ENCODE measurements at regions not wholly inside any gene's neighbourhood (a gene's known extent, or its start where the extent isn't known, plus 50 kb on each side); places are given as distances from the start of the nearest gene placed in this dataset.

GRCh38 chr20:24150406-24150805 lies 161.8 kb upstream of the GGTLC1 start:
- intact Hi-C loops (cut with micrococcal nuclease) = no loop called here
- TF ChIP-seq HSF4 (CRISPR knock-in tag; IDR thresholded peaks at IDR 0.05; ENCODE audit: borderline replicate concordance) = no peak
- no peak for TF ChIP-seq KLF13 (tag; IDR thresholded peaks at IDR 0.05; ENCODE audit: borderline replicate concordance, low read depth)
- TF ChIP-seq DNMT1 (IDR thresholded peaks at IDR 0.05) = no peak
- no peak for TF ChIP-seq ZNF239 (CRISPR knock-in tag; IDR thresholded peaks at IDR 0.05)
- no peak for TF ChIP-seq HNRNPH1 (optimal IDR thresholded peaks at IDR 0.05; ENCODE audit: low read depth, low read length)
- no peak for TF ChIP-seq NR1H2 (CRISPR knock-in tag; IDR thresholded peaks at IDR 0.05)
- no peak for TF ChIP-seq HNRNPL (IDR thresholded peaks at IDR 0.05; ENCODE audit: low read depth, low read length)
- TF ChIP-seq ZNF24 (IDR thresholded peaks at IDR 0.05) = no peak
- TF ChIP-seq FIP1L1 (IDR thresholded peaks at IDR 0.05; ENCODE audit: low read depth, low read length, poor library complexity, severe bottlenecking) = no peak
- H3K27me3 ChIP-seq (ENCODE audit: control insufficient read depth in 2 of 2, insufficient read depth in 2 of 2, low read length in 2 of 2) = no peaks in the 10 kb centered on the region
- no peak overlapping the region for H3K9ac ChIP-seq (ENCODE audit: insufficient read depth in 1 of 2, low read depth in 2 of 2, low read length in 2 of 2)
- no peak overlapping the region for H3K27ac ChIP-seq (ENCODE audit: extremely low read depth, low read depth, low read length)
- H3K79me2 ChIP-seq (ENCODE audit: control insufficient read depth, insufficient read depth, low read length) = no peaks in the 10 kb centered on the region
- no peaks in the 10 kb centered on the region for H3K9me3 ChIP-seq (replicated peaks; ENCODE audit: control insufficient read depth, insufficient read depth, low read depth, low read length)
- no peak overlapping the region for H3K4me3 ChIP-seq
- POLR2A ChIA-PET = interaction anchor here (0.6 kb wide), 1 partner anchor 1075 kb away, joined by 3 read pairs; no protein-coding TSS in a partner anchor
- no peaks in the 10 kb centered on the region for H3K4me1 ChIP-seq (replicated peaks in 1 of 2; ENCODE audit: control insufficient read depth in 2 of 2, insufficient read depth in 2 of 2, low read length in 2 of 2)
- CTCF ChIA-PET (ENCODE audit: low intra/inter-chr PET ratio) = no interaction called here
- ATAC-seq (no peak), FAIRE-seq (no peak), DNase-seq (ENCODE audit: extremely low read depth in 1 of 4, low spot score in 3 of 4) (no peak)
- no peaks in the 10 kb centered on the region for H3K9me1 ChIP-seq (ENCODE audit: control insufficient read depth, insufficient read depth, low read length)
- no peaks in the 10 kb centered on the region for H3K36me3 ChIP-seq (ENCODE audit: control insufficient read depth, insufficient read depth, low read length)
- WGBS (ENCODE audit: insufficient coverage, low coverage, missing lambda C conversion rate) = 0% methylated on average over 5 of the region's 7 CpGs
- H3K4me2 ChIP-seq (ENCODE audit: insufficient read depth, low read length) = no peak overlapping the region
- no TSS peak for BruUV-seq (replicated peaks)
- H2AFZ ChIP-seq (ENCODE audit: low read depth, low read length) = no peak overlapping the region
- H4K20me1 ChIP-seq (replicated peaks; ENCODE audit: control insufficient read depth, insufficient read depth, low read length) = no peaks in the 10 kb centered on the region; the same call in 1 of the 2 replicates
- in situ Hi-C loops (cut with MboI) = loop anchor here (25.0 kb wide), 1 partner anchor 762 kb away; no protein-coding TSS in a partner anchor

Measured in K562 (cell line).